ENCODE measurements at regions not wholly inside any gene's neighbourhood (a gene's known extent, or its start where the extent isn't known, plus 50 kb on each side); places are given as distances from the start of the nearest gene placed in this dataset.

DNA sequence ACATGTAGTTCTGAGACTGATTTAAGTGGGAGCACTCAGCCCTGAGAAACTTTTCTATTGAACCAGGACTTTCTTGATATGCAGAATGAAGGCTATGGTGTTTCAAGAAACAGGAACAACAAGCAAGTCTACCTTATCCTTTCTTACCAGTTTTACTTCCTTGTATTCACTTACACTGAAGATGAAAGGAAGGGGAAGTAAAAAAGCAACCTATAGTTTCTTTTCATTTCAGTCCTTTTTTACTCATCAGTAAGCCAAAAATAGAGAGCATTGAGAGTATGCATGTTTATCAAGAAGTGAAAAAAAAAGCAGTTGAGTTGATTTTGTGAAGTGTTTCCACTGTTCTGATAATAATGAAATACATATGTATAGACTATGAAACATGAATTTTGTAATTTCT, 1010.3 kb downstream of the AMY1C start:
- H3K36me3 ChIP-seq (replicated peaks; ENCODE audit: insufficient read depth, low read depth) = no peaks in the 10 kb centered on the region
- H3K4me2 ChIP-seq = no peak overlapping the region
- H3K9me2 ChIP-seq (replicated peaks; ENCODE audit: insufficient read depth) = no peaks in the 10 kb centered on the region
- no peak for TF ChIP-seq EZH2phosphoT487 (IDR thresholded peaks at IDR 0.05; ENCODE audit: low read depth, severe bottlenecking, unreplicated experiment)
- TF ChIP-seq EZH2 (IDR thresholded peaks at IDR 0.05; ENCODE audit: borderline replicate concordance) = no peak
- TF ChIP-seq CTCF (IDR thresholded peaks at IDR 0.05; ENCODE audit: poor library complexity) = no peak
- H4K20me1 ChIP-seq (ENCODE audit: insufficient read depth, poor library complexity, severe bottlenecking) = no peaks in the 10 kb centered on the region
- no peaks in the 10 kb centered on the region for H3K79me2 ChIP-seq
- H2AFZ ChIP-seq = no peak overlapping the region
- no peaks in the 10 kb centered on the region for H3K27me3 ChIP-seq
- no peak for DNase-seq (ENCODE audit: low spot score)
- no peak overlapping the region for H3K4me3 ChIP-seq
- H3K27ac ChIP-seq = no peak overlapping the region
- no peaks in the 10 kb centered on the region for H3K4me1 ChIP-seq (ENCODE audit: insufficient read depth)
- H3K9me3 ChIP-seq (ENCODE audit: low read depth) = no peaks in the 10 kb centered on the region

DNA sequence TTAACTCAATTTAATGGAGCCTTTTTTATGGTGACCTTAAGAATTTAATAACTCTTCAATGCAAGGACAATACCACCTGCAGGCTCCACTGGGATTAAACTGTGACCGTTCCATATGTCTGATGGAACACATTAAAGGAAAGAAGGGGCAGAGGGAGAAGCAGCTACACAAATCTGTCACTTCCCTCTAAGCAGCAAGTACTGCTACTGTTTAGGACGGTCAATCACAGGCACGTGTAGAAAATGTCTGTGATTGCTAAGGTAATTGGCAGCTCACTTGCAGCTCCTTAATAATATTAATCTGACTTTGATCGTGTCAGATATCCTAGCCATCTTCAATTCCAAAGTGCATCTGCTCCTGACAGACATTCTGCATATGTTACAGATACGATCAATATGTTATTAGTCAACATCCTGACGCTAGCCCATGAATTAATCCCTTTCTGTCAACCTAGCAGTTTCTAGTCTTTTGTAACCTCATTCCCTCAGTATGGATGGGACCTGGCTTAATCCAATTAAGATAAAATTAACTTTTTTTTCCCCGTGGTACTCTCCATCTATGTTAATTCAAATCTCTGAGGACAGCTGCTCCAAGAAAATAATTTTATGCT, 1012.4 kb downstream of the AMY1C start:
- Histone ChIP-seq H3K4me1 (ENCODE audit: insufficient read depth) (no peaks in the 10 kb centered on the region), H3K4me3 (no peak overlapping the region), H3K27me3 (no peaks in the 10 kb centered on the region), H4K20me1 (ENCODE audit: insufficient read depth, poor library complexity, severe bottlenecking) (no peaks in the 10 kb centered on the region), H3K4me2 (no peak overlapping the region), H2AFZ (no peak overlapping the region), H3K9me3 (ENCODE audit: low read depth) (no peaks in the 10 kb centered on the region), H3K79me2 (no peaks in the 10 kb centered on the region), H3K27ac (no peak overlapping the region), H3K9me2 (replicated peaks; ENCODE audit: insufficient read depth) (no peaks in the 10 kb centered on the region), H3K36me3 (replicated peaks; ENCODE audit: insufficient read depth, low read depth) (no peaks in the 10 kb centered on the region)
- DNase-seq (ENCODE audit: low spot score) = no peak
- WGBS (ENCODE audit: low lambda C conversion rate, missing lambda C conversion rate) = 62% methylated on average over 7 of the region's 7 CpGs
- TF ChIP-seq EZH2phosphoT487 (IDR thresholded peaks at IDR 0.05; ENCODE audit: low read depth, severe bottlenecking, unreplicated experiment) (no peak), CTCF (IDR thresholded peaks at IDR 0.05; ENCODE audit: poor library complexity) (no peak), EZH2 (IDR thresholded peaks at IDR 0.05; ENCODE audit: borderline replicate concordance) (no peak)

DNA sequence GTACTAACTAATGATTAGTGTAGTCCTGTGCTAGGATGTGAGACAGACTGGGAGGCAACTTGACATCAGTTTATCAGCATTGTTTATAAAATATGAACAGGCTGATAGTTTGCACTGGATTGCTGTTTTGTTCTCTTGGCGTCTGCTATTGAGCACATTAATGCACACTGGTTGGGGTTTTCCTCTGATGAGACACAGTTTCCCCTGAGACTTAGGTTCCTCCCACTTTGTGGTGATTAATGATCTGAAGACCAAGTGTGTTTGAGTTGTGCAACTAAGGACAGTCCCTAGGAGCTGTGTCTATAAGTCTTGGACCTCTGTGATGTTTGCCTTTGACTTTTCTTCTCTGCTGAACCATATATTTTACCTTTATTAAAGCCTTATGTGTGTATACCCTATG, 1015.4 kb downstream of the AMY1C start:
- Histone ChIP-seq H3K27ac (no peak overlapping the region), H4K20me1 (ENCODE audit: insufficient read depth, poor library complexity, severe bottlenecking) (no peaks in the 10 kb centered on the region), H3K4me3 (no peak overlapping the region), H3K27me3 (no peaks in the 10 kb centered on the region), H3K4me2 (no peak overlapping the region), H3K36me3 (replicated peaks; ENCODE audit: insufficient read depth, low read depth) (no peaks in the 10 kb centered on the region), H3K79me2 (no peaks in the 10 kb centered on the region), H3K4me1 (ENCODE audit: insufficient read depth) (no peaks in the 10 kb centered on the region), H3K9me3 (ENCODE audit: low read depth) (no peaks in the 10 kb centered on the region), H2AFZ (no peak overlapping the region), H3K9me2 (replicated peaks; ENCODE audit: insufficient read depth) (no peaks in the 10 kb centered on the region)
- WGBS (ENCODE audit: low lambda C conversion rate, missing lambda C conversion rate) = 54% methylated on average over 1 of the region's 1 CpG
- peak; percentile 14 for DNase-seq (ENCODE audit: low spot score)
- no peak for TF ChIP-seq EZH2phosphoT487 (IDR thresholded peaks at IDR 0.05; ENCODE audit: low read depth, severe bottlenecking, unreplicated experiment)
- no peak for TF ChIP-seq CTCF (IDR thresholded peaks at IDR 0.05; ENCODE audit: poor library complexity)
- no peak for TF ChIP-seq EZH2 (IDR thresholded peaks at IDR 0.05; ENCODE audit: borderline replicate concordance)

GRCh38 chr1:104768466-104768865, 1018.8 kb downstream of the AMY1C start:
- no peak for TF ChIP-seq EZH2phosphoT487 (IDR thresholded peaks at IDR 0.05; ENCODE audit: low read depth, severe bottlenecking, unreplicated experiment)
- no peak for TF ChIP-seq EZH2 (IDR thresholded peaks at IDR 0.05; ENCODE audit: borderline replicate concordance)
- no peak for TF ChIP-seq CTCF (IDR thresholded peaks at IDR 0.05; ENCODE audit: poor library complexity)
- no peak for DNase-seq (ENCODE audit: low spot score)
- Histone ChIP-seq H4K20me1 (ENCODE audit: insufficient read depth, poor library complexity, severe bottlenecking) (no peaks in the 10 kb centered on the region), H3K27me3 (no peaks in the 10 kb centered on the region), H3K36me3 (replicated peaks; ENCODE audit: insufficient read depth, low read depth) (no peaks in the 10 kb centered on the region), H3K9me3 (ENCODE audit: low read depth) (no peaks in the 10 kb centered on the region), H3K4me1 (ENCODE audit: insufficient read depth) (no peaks in the 10 kb centered on the region), H2AFZ (no peak overlapping the region), H3K4me3 (no peak overlapping the region), H3K9me2 (replicated peaks; ENCODE audit: insufficient read depth) (no peaks in the 10 kb centered on the region), H3K79me2 (no peaks in the 10 kb centered on the region), H3K27ac (no peak overlapping the region), H3K4me2 (no peak overlapping the region)
- WGBS (ENCODE audit: low lambda C conversion rate, missing lambda C conversion rate) = 81% methylated on average over 3 of the region's 3 CpGs
